GM21526 (cell line): ENCODE measurements at regions not wholly inside any gene's neighbourhood (a gene's known extent, or its start where the extent isn't known, plus 50 kb on each side); places are given as distances from the start of the nearest gene placed in this dataset.

Experiments
- ATAC-seq: cut with Tn5 transposase; IDR thresholded peaks from one replicate; pipeline ENCODE4 v1.9.1; 2021; ENCODE audit warnings: moderate library complexity; ENCODE audit not compliant: unreplicated experiment, low FRiP score

DNA sequence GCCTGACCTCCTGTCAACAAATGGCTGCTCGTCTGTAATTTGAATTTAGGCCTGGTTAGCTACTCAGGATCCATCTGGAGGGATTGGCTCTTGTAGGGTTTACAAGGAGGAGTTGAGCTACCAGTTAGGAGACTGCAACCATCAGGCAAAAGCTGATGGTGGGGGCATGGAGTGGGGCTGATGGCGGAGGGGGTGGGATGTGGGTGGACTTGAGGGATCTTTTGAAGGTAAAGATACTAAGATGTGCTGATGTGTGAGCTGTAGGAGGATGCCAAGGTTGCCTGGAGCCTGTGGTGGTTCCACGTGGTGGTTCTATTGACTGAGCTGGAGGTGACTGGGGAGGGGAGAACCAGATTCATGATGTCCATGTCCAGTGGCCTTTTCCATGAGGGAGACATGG lies 240.7 kb downstream of the LPIN1 start:
- ATAC-seq, result no peak

DNA sequence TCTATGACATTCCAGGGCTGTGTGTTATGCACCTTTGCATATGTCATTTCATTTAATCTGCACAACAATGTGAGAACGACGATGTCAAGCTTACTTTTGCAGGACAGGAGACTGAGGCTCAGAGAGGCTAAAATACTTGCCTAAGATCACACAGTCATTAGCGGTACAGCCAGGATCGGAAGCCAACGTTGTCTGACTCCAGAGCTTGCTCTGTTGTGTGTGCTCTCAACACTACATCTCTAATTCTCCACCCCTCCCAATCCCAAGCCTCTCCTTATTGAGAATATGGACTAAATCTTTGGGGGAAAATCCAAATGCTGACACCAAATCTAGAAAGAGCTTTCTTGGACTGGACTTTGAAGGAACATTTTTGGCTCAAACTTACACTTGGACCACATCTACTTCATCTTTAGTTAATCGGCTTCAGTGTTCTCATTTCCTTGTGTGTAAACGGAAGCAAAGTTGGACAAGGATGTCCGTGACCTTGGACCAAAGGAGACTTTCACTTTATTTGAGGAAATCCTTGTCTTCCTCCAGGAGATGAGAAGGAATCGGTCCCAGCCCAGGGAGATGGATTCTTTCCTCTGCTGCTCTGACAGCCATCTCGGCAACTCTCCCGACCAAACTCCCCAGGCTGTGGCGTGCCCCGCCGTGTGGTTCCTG lies 242.4 kb downstream of the LPIN1 start:
- ATAC-seq, result no peak

DNA sequence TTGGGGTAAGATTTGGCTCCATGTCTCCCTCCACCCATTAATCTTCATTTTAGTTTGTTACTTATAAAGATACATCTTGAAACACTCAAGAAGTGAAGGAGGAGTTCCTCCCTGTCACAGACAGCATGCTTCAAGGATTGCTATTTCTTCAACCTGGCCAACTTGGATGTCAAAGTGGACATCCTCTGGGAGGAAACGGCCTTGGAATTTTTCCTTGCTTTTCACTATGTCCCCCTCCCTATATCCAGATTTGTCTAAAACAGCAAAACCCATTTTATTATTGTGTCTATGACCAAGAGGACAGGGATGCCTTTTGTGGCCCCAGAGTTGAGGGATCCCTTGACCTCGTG lies 242.9 kb downstream of the LPIN1 start:
- ATAC-seq, result no peak

DNA sequence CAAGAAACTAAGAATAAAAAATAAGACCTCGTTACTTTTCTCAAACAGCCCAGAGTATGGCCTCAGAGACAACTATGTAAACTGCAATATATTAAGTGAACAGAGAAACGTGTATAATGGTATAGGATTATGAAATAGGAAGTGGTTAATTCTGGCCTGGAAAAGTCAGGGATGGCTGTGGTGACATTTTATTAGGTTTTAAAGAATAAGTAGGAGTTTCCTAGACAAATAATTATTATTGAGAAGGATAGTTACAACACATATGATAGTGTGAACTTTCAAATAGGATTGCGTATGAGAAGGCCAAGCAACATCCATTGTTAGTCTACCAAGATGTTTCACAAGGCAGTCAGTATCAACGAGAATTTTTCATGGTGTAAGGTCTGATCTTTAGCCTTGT lies 244.1 kb downstream of the LPIN1 start:
- no peak for ATAC-seq

DNA sequence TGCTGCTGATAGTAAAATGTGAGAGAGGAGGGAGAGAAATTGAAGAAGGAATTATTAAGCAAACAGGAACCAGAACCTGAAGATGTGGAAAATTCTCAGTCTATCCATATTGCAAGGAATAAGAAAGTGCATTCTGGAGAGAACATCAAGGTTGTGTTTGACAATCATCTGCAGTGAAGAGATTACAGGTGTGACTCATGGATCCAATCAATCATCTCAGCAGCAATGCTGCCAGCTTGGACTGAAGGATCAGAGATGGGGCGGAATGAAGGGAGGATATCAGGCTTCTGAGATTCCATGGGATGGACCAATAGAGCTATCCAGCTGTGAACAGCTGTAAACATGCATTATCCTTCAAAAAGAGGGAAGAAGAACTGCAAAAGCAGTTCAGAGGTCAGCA lies 247.3 kb downstream of the LPIN1 start:
- no peak for ATAC-seq

DNA sequence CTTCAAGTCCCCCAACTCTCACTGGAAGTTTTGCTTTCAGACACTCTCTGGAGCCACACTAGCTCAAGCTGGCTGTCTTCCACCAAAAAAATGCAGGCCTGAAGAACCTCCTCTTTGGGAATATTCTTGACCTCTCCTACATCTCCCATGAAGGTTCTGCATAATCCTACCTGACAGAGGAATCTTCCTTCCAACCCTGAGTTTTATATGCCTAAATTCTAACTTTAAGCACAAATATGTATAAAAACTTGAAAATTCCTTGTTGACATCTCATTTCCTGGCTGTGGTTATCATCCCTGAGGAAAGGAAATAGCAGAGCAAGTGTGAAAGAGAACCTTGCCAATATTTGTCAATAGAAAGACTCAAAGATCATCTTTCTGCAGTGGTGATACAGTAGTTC lies 249.0 kb downstream of the LPIN1 start:
- ATAC-seq, result no peak

DNA sequence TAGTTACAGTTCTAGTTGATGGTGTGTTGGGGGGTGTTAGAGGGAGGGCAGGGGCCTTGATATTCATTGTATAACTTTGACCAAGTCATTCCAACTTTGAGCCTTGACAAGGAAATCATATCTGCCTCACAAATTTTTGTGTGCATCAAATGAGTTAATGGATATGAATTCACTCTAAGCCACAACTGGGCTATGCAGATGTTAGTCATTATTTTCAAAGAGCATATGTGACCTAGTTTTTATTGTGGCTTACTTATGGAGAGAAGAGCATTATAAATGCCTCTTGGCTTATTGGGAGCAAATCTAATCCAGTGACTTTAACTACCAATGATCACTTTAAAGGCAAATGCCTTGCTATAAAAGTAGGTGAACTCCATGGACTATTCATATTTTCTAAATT lies 250.2 kb downstream of the LPIN1 start:
- ATAC-seq, result no peak

DNA sequence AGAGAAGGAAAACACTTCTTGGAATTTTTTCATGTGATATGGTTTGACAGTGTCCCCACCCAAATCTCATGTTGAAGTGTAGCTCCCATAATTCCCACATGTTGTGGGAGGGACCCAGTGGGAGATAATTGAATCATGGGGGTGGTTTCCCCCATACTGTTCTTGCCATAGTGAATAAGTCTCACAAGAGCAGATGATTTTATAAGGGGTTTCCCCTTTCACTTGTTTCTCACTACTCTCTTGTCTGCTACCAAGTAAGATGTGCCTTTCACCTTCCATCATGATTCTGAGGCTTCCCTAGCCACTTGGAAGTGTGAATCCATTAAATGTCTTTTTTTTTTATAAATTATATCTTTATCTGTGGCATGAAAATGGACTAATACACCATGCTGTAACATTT lies 250.7 kb downstream of the LPIN1 start:
- no peak for ATAC-seq

DNA sequence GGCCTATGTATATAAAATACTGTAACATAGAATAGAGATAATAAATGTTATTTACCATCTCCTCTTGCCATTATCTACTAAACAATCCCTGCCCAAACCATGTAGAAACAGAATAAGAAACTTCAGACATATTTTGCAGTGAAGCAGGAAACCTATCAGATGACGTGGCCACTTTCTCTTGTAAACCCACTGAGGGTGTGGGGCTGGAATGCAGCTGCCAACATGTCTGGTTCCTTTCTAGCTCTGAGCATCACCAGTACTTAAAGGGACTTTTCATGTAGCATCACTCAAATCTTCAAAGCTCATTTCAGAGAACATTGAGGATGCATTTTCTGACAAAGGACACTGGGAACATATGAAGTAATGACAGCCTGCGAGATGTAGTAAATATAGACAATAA lies 251.8 kb downstream of the LPIN1 start:
- no peak for ATAC-seq

DNA sequence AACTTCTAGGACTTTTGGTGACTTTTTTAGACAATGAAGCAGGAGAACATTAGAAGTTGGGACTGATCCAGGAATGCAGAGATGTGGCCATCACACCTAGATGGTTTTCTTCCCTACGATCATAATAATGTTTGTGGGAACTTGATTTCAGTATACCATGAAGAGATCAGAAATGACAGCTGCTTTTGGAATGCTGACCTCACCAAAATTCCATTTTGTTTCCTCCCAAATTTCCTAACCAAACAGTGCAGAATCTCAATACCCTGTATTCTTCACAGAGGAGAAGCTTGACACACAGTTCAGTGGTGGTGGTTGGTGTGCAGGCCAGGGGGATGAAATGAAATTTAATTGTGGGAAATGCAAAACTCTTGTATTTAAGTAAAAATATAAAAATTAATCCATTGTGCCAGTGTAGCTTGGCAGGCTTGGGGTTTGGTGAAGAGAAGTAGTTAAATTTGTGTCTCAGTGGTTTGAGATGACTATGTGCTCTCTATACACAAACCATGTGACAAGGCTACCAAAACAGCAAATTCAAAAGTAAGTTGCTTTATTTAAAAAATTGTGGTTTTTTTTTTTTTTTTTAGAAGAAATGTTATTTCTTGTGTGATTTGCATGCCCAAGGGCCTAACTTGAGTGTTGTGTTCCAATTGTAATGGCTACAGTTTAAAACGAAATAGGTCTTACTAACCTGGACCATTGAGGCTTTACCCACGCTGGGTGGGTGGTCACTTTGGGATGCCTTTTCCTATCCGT lies 252.4 kb downstream of the LPIN1 start:
- ATAC-seq, result no peak

DNA sequence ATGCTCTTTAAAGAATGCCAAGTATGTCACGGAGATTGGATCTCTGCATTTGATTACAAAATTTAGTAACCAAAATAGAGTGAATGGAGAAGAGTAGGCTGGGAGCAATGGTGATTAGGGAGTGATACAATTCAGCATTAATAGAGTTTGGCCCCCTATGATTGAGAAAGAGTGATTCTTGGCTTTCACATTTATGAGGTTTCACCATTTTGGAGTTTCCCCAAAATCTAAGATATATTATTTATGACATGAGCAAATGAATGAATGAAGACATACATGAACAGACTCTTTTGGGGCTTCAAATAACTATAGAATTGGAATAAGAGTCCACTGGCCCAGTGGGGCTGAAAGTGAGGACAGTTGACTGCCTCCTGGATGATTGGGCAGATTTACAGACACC lies 255.2 kb downstream of the LPIN1 start:
- no peak for ATAC-seq

DNA sequence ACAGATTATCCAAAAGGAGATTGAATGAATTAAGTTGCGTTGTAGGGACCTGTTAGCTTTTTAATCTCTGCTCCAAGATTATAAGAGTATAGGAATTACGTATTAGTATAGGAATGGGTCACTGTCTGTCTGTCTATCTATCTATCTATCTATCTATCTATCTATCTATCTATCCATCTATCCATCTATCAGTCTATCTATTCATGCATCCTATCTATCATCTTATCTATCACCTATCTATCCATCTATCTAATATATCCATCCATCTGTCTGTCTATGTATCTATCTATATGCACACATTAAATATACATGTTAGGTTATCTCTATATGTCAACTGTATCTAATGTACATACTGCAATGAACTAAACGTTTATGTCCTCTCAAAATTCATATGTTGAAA lies 255.8 kb downstream of the LPIN1 start:
- no peak for ATAC-seq

DNA sequence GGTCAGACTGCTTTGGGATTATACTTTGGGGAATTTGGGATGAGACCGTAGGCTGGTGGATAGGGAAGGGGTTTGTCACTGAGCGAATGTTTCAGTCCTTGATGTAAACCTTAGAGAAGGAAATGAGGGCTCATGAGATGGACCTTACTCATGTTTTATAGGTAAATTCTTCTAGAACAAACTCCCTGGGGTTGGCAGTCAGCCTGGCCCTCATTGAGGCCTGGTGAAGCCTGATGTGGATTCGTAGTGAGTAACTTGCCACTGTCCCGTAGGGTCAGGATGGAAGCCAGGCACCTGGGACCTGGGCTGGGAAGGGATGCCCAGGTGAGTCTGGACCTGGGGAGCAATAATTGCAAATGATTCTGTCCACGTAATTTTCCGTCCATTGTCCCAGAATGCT lies 258.3 kb downstream of the LPIN1 start:
- no peak for ATAC-seq

DNA sequence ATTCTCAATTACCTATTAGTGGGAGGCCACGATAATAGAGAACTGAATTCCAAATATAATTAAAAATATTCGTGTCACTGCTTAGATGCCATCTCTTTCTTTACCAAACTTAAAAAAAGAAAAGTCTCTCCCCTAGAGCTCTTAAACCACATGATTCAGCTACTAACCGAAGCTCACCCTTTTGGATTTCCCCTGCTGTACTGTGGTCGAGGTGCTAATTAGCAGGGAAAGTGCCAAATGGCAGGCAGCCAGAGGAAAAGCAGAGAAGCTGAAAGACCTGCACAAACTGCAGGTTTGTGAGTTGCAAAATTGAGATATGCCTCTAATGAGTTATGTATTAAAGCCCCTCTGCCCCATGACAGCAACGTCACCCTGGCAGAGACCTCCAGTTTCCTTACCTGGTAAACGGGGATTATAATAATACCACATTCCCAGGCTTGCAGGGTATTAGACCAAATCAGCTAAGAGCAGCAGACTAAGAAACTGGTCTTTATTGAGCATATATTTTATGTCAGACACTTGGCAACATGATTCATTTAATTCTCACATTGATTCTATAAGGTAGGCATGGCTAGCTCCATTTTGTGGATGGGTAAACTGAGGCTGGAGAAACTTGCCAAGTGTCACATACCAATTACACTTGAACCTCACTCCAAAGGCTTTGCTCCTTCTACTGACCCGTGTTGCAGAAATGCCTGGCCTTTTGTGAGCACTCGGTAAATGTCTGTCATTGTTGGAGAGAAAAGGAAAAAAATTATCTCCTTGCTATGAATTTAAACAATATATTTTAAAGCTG lies 259.7 kb downstream of the LPIN1 start:
- peak; percentile 65 for ATAC-seq

DNA sequence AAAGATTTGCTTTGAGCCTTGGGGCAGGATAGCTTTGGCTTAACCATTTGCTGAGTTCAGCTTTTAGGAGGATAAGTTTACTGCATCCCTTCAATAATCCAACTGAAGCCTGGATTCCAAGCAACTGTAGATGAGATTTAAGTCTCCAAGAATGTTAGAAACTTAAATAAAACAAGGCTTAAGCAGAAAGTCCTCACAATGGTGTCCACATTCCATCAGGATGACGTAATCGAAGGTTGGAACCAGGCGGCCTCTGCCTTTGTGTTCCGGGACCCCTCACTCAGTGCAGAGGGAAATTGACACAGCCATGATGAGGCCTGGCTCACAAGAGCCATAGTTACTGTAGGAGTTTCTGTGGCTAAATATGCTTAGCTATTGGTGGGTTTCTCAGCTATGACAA lies 260.4 kb downstream of the LPIN1 start:
- no peak for ATAC-seq

DNA sequence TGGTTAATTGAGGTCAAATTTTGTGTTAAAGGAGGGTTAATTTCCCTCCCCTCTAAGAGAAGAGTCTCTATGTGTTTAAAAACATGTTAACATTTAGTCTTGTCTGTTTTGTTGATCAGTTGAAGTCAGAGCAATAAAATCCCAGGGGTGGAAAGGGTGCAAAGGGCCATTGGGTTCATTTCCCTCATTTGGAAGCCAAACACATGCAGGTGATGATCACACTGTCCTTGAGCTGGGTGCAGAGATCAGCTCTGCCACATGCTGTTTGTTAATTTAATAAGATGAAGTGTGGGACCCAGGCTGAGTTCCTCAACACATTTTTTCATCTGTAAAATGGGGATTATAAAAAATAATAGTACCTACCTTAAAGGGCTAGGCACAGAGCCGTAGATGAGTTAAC lies 260.9 kb downstream of the LPIN1 start:
- no peak for ATAC-seq

DNA sequence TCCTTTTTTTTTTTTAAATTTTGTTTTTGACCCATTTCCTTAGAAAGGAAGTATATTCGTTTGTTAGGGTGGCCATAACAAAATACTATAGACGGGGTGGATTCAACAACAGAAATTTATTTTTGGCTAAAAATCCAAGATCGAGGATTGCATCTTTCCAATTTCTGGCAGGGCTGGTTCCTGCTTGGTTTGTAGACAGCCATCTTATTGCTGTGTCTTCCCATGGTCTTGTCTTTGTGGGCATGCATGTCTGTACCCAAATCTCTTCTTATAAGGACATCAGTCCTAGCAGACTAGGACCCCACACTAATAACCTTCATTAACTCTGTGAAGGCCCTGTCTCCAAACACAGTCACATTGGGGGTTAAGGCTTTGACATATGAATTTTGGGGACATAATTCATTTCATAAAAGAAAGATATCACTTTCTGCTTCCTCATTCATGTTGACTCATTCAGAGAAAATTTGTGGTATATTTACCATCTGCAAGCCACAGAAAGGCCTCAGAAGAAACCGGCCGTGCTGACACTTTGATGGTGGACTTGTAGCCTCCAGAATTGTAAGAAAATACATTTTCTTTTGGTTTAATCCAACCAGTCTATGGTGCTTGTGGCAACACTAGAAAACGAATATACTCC lies 262.1 kb downstream of the LPIN1 start:
- peak; percentile 89 for ATAC-seq

DNA sequence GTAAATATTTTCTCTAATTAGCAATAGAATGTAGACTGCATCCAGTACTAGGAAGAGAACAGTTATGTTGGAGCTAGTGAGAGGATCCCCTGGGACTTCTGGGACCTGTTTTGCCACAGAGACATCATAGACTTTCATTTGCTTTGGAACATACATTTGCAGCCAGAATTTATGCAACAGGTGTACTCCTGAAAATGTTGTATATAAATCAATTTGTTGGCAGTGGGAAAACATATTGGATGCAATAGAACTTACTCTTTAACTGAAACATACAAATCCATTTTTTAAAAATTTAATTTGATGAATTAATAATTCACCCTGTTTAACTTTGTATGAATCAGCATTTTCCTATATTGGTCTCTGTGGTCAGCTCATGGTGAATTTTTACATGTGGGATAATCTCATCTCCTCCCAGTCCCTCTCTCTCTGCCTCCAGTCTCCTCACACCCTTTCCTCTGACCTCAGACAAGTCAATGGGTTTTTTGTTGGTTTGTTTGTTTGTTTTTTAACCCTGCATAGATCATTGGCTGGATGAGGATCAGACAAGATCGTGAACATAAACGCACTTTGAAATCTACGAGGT lies 263.0 kb downstream of the LPIN1 start:
- ATAC-seq, result no peak

DNA sequence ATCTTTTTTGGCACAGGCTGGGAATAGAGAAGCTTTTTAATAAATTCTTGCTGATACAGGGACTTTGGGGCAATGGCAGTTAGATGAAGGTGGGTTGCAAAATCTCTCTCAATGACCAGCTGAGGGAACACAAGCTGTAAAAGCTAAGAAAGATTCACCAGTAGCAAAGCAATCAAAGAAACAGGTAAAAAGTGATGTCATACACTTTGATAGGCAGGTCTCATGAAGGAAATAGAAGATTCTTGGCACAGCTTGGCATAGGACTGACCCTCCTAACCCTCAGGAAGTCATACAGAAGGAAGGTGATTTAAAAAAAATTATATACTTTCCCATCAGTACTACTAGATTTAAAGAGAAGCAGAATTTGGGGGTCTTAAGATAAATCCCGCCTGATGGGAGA lies 263.6 kb downstream of the LPIN1 start:
- ATAC-seq, result no peak

DNA sequence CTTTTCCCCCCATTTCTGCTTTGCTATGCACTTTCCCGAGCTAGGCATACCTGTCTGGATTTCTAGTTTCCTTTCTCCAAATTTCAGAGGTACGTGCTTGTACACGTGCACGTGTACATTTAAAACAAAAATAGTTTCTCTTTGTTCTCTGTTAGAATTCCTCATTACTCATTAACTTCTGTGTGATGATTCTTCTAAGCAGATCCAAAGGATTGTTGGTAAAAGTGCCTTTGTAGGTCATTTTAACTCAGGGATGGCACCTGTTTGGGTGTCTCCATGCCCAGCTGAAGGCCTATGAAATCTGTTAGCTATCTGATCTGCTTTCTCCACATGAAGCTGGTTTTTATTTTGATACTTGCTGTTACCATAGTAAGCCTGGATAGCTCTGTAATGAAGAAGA lies 264.3 kb downstream of the LPIN1 start:
- no peak for ATAC-seq
